Upper lobe of left lung (tissue), 6 donors: ENCODE measurements at regions not wholly inside any gene's neighbourhood (a gene's known extent, or its start where the extent isn't known, plus 50 kb on each side); places are given as distances from the start of the nearest gene placed in this dataset.
"Not testable (repeated sequence)": the region's sequence is repeated elsewhere in the genome, so short reads cannot be mapped to it uniquely, and the experiment has no call there.

ENCODE experiments used
- ATAC-seq, 2 donors: fragments of 200-7000 bp; cut with Tn5 transposase; one replicate each; pipeline ENCODE4 v1.9.1; 2022; ENCODE audit warnings: mild to moderate bottlenecking in 2 of 2, moderate library complexity in 2 of 2; ENCODE audit not compliant: low FRiP score in 2 of 2
- DNase-seq, 2 donors: peaks; one replicate each; pipeline ENCODE4 v3.0.0-alpha.2; 2019 to 2020
- H3K27ac ChIP-seq, 4 donors: fragments of 200-600 bp; sonication (generic); one replicate each; pipeline ENCODE4 v1.5.1; 2016 to 2019
- H3K27me3 ChIP-seq, 4 donors: fragments of 200-600 bp; sonication (generic); one replicate each; pipeline ENCODE4 v1.5.1; 2017 to 2019
- H3K36me3 ChIP-seq, 4 donors: fragments of 200-600 bp; sonication (generic); one replicate each; pipeline ENCODE4 v1.5.1; 2016 to 2019
- H3K4me1 ChIP-seq, 4 donors: fragments of 200-600 bp; sonication (generic); one replicate each; pipeline ENCODE4 v1.5.1; 2018 to 2019
- H3K4me3 ChIP-seq, 4 donors: fragments of 200-600 bp; sonication (generic); one replicate each; pipeline ENCODE4 v1.5.1; 2017 to 2019; ENCODE audit warnings: mild to moderate bottlenecking in 2 of 4, moderate library complexity in 1 of 4
- H3K9me3 ChIP-seq, 4 donors: fragments of 200-600 bp; sonication (generic); one replicate each; pipeline ENCODE4 v1.5.1; 2018 to 2019
- EP300 ChIP-seq, 4 donors: sonication (generic); formaldehyde crosslinking; IDR thresholded peaks; one replicate each; pipeline ENCODE4 v1.5.1; 2017; ENCODE audit warnings: antibody characterized with exemption in 4 of 4, control low read depth in 2 of 4
- POLR2A ChIP-seq, 4 donors: fragments of 450-650 bp; IDR thresholded peaks; one replicate each; pipeline ENCODE4 v1.5.1; 2016 to 2017; ENCODE audit warnings: antibody characterized with exemption in 4 of 4, mild to moderate bottlenecking in 2 of 4
- POLR2AphosphoS5 ChIP-seq, 2 donors: sonication (generic); formaldehyde crosslinking; IDR thresholded peaks; one replicate each; pipeline ENCODE4 v1.5.1; 2017; ENCODE audit warnings: antibody characterized with exemption in 2 of 2
- WGBS, 2 donors: methylation state at CpG; one replicate each; pipeline ENCODE4 v1.1.5; 2017 to 2018; 5-methylcytosine and 5-hydroxymethylcytosine counted together
- TF ChIP-seq, protein P1 (sequence below), 6 experiments: fragments of 450-650 bp in 4 of 6; fragments of 200-600 bp in 2 of 6; sonication (generic) in 2 of 6; IDR thresholded peaks; one replicate each; pipeline ENCODE4 v1.5.1; 2016 to 2019; ENCODE audit warnings: antibody characterized with exemption in 6 of 6
- donor health status: DM: no; HTN: no; CAD: no; lungs with moderate emphysema.
- donor health status: DM: no; HTN: yes; CAD: no; lungs with severe emphysema.

GRCh38 chrX:77061022-77061421, 386.2 kb upstream of the FGF16 start:
- H3K4me1 ChIP-seq: no peaks in the 10 kb centered on the region
- no peak overlapping the region for H3K27ac ChIP-seq
- H3K9me3 ChIP-seq: no peaks in the 10 kb centered on the region
- no peak for DNase-seq
- no peaks in the 10 kb centered on the region for H3K36me3 ChIP-seq
- ATAC-seq: no peak
- H3K4me3 ChIP-seq: no peak overlapping the region
- TF ChIP-seq EP300 (IDR thresholded peaks at IDR 0.05): no peak
- TF ChIP-seq POLR2A (IDR thresholded peaks at IDR 0.05): no peak
- TF ChIP-seq, protein P1, sequence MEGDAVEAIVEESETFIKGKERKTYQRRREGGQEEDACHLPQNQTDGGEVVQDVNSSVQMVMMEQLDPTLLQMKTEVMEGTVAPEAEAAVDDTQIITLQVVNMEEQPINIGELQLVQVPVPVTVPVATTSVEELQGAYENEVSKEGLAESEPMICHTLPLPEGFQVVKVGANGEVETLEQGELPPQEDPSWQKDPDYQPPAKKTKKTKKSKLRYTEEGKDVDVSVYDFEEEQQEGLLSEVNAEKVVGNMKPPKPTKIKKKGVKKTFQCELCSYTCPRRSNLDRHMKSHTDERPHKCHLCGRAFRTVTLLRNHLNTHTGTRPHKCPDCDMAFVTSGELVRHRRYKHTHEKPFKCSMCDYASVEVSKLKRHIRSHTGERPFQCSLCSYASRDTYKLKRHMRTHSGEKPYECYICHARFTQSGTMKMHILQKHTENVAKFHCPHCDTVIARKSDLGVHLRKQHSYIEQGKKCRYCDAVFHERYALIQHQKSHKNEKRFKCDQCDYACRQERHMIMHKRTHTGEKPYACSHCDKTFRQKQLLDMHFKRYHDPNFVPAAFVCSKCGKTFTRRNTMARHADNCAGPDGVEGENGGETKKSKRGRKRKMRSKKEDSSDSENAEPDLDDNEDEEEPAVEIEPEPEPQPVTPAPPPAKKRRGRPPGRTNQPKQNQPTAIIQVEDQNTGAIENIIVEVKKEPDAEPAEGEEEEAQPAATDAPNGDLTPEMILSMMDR (IDR thresholded peaks at IDR 0.05): no peak
- no peak for TF ChIP-seq POLR2AphosphoS5 (IDR thresholded peaks at IDR 0.05)
- H3K27me3 ChIP-seq: no peaks in the 10 kb centered on the region

- H3K27me3 ChIP-seq: no peaks in the 10 kb centered on the region
- peak in 1 of 2 donors; percentile 52 for ATAC-seq
These were observed 385.6 kb upstream of the FGF16 start for GRCh38 chrX:77061545-77061944.

DNA sequence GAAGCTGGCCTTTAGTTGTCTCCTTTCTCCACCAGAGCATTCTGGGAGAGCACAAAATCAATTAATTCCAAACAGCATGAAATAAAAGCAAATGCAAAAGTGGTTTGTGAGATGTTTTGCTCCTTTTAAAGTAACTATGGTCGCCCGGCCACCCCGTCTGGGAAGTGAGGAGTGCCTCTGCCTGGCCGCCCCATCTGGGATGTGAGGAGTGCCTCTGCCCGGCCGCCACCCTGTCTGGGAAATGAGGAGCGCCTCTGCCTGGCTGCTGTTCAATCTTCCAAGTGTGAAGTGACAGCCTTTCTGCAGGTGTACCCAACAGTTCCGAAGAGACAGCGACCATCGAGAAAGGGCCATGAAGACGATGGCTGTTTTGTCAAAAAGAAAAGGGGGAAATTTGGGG, 381.3 kb upstream of the FGF16 start:
- no peak overlapping the region for H3K4me3 ChIP-seq
- 76 to 81% methylated on average over 11 of the region's 11 CpGs for WGBS, 2 donors
- no peak for TF ChIP-seq EP300 (IDR thresholded peaks at IDR 0.05)
- TF ChIP-seq, protein P1 (IDR thresholded peaks at IDR 0.05): no peak
- no peak for TF ChIP-seq POLR2A (IDR thresholded peaks at IDR 0.05)
- TF ChIP-seq POLR2AphosphoS5 (IDR thresholded peaks at IDR 0.05): no peak
- no peaks in the 10 kb centered on the region for H3K36me3 ChIP-seq
- H3K4me1 ChIP-seq: no peaks in the 10 kb centered on the region
- no peaks in the 10 kb centered on the region for H3K27me3 ChIP-seq
- no peaks in the 10 kb centered on the region for H3K9me3 ChIP-seq
- H3K27ac ChIP-seq: no peak overlapping the region
- ATAC-seq (no peak), DNase-seq (peak in 1 of 2 donors; percentile 6)

More at GRCh38 chrX:77061545-77061944, 385.6 kb upstream of the FGF16 start:
- H3K9me3 ChIP-seq: no peaks in the 10 kb centered on the region
- H3K4me3 ChIP-seq: no peak overlapping the region
- DNase-seq: no peak
- no peaks in the 10 kb centered on the region for H3K4me1 ChIP-seq
- 58% methylated on average over 3 of the region's 3 CpGs; no CpG with 5 or more reads in 1 of the 2 donors for WGBS, 2 donors
- no peaks in the 10 kb centered on the region for H3K36me3 ChIP-seq
- no peak for TF ChIP-seq POLR2AphosphoS5 (IDR thresholded peaks at IDR 0.05)
- H3K27ac ChIP-seq: no peak overlapping the region

DNA sequence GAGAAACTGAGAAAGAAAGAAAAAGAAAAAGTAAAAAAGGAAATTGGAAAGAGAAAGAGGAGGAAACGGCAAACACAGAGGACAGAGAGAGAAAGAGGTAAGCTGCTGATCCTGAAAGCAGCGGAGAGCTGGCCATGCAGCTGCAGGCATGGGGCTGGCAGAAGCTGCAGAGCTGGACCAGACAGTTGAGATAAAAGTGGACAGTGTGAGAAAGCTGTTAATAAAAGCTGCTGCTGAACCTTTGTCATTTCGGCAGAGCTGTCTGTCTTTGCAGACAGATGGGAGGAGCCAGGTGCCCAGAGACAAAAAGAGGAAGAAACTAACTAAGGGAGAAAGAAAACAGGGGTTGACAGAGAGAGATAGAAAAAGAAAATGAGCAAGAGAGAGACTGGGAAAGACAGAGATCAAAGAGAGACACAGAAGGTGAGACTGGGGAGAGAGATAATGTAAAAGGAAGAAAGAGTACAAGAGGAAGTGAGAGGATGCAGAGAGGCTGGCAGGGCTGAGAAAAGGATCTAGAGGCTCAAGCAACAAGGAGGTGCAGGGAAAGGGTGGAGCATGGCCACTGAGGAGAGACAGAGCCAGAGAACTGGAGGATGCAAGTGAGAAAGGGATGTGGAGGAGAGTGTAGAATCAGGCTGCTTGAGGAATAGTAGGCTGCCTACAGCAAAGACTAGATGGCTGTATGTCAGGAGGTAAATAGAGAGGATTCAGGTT, 376.8 kb upstream of the FGF16 start:
- DNase-seq: no peak
- H3K27ac ChIP-seq: no peak overlapping the region
- H3K27me3 ChIP-seq: no peaks in the 10 kb centered on the region
- H3K4me1 ChIP-seq: no peaks in the 10 kb centered on the region
- WGBS, 2 donors: 20 to 38% methylated on average over 3 of the region's 3 CpGs
- ATAC-seq: no peak
- H3K36me3 ChIP-seq: no peaks in the 10 kb centered on the region
- TF ChIP-seq, protein P1 (IDR thresholded peaks at IDR 0.05): no peak
- TF ChIP-seq EP300 (IDR thresholded peaks at IDR 0.05) (no peak), POLR2AphosphoS5 (IDR thresholded peaks at IDR 0.05) (no peak), POLR2A (IDR thresholded peaks at IDR 0.05) (no peak)
- peaks cover 0 to 3% (median 0%) of the 10 kb centered on the region in 4 donors for H3K9me3 ChIP-seq
- H3K4me3 ChIP-seq: no peak overlapping the region

GRCh38 chrX:77076896-77077295, 370.3 kb upstream of the FGF16 start:
- H3K4me1 ChIP-seq: no peaks in the 10 kb centered on the region
- 90% methylated on average over 1 of the region's 2 CpGs; no CpG with 5 or more reads in 1 of the 2 donors for WGBS, 2 donors
- no peak overlapping the region for H3K4me3 ChIP-seq
- H3K27me3 ChIP-seq: no peaks in the 10 kb centered on the region
- H3K27ac ChIP-seq: no peak overlapping the region
- no peak for DNase-seq
- H3K36me3 ChIP-seq: no peaks in the 10 kb centered on the region
- no peak for ATAC-seq
- no peak for TF ChIP-seq EP300 (IDR thresholded peaks at IDR 0.05)
- TF ChIP-seq, protein P1 (IDR thresholded peaks at IDR 0.05): no peak
- TF ChIP-seq POLR2AphosphoS5 (IDR thresholded peaks at IDR 0.05): no peak
- TF ChIP-seq POLR2A (IDR thresholded peaks at IDR 0.05): no peak
- H3K9me3 ChIP-seq: peaks cover 0 to 23% (median 0%) of the 10 kb centered on the region in 4 donors

- H3K27ac ChIP-seq, H3K4me1 ChIP-seq, H3K27me3 ChIP-seq, ATAC-seq, H3K36me3 ChIP-seq, DNase-seq, H3K4me3 ChIP-seq: not testable (repeated sequence)
- WGBS, 2 donors: 80 to 100% methylated on average over 1 to 3 of the region's 3 CpGs
- peaks cover 0 to 25% (median 0%) of the 10 kb centered on the region in 4 donors for H3K9me3 ChIP-seq
These were observed 366.0 kb upstream of the FGF16 start for GRCh38 chrX:77081237-77081636.
